Suprapubic skin (tissue), 4 donors: ENCODE measurements at regions not wholly inside any gene's neighbourhood (a gene's known extent, or its start where the extent isn't known, plus 50 kb on each side); places are given as distances from the start of the nearest gene placed in this dataset.
"Not testable (repeated sequence)": the region's sequence is repeated elsewhere in the genome, so short reads cannot be mapped to it uniquely, and the experiment has no call there.

ENCODE experiments used
- DNase-seq, 2 donors: peaks; one replicate each; pipeline ENCODE4 v3.0.0-alpha.2; 2019; ENCODE audit warnings: low spot score in 2 of 2
- H3K27ac ChIP-seq: fragments of 200-600 bp; sonication (generic); one replicate; pipeline ENCODE4 v1.5.1; 2019
- H3K27me3 ChIP-seq: fragments of 200-600 bp; sonication (generic); one replicate; pipeline ENCODE4 v1.5.1; 2019
- H3K36me3 ChIP-seq: fragments of 200-600 bp; sonication (generic); one replicate; pipeline ENCODE4 v1.5.1; 2019
- H3K4me1 ChIP-seq: fragments of 200-600 bp; sonication (generic); one replicate; pipeline ENCODE4 v1.5.1; 2019
- H3K4me3 ChIP-seq: fragments of 200-600 bp; sonication (generic); one replicate; pipeline ENCODE4 v1.5.1; 2019; ENCODE audit warnings: mild to moderate bottlenecking
- H3K9me3 ChIP-seq: fragments of 200-600 bp; sonication (generic); one replicate; pipeline ENCODE4 v1.5.1; 2019
- EP300 ChIP-seq: sonication (generic); formaldehyde crosslinking; IDR thresholded peaks from one replicate; pipeline ENCODE4 v1.6.1; 2017; ENCODE audit warnings: antibody characterized with exemption
- POLR2A ChIP-seq, 2 donors: fragments of 450-650 bp; IDR thresholded peaks; one replicate each; pipeline ENCODE4 v1.6.1; 2017; ENCODE audit warnings: antibody characterized with exemption in 2 of 2, mild to moderate bottlenecking in 2 of 2, moderate library complexity in 2 of 2
- POLR2AphosphoS5 ChIP-seq, 3 donors: sonication (generic); formaldehyde crosslinking; IDR thresholded peaks; one replicate each; pipeline ENCODE4 v1.6.1; 2017; ENCODE audit warnings: antibody characterized with exemption in 3 of 3
- WGBS: methylation state at CpG from one replicate; pipeline ENCODE4 v1.1.5; 2018; 5-methylcytosine and 5-hydroxymethylcytosine counted together
- TF ChIP-seq, protein P1 (sequence below), 2 donors: fragments of 200-600 bp in 1 of 2; fragments of 450-650 bp in 1 of 2; sonication (generic) in 1 of 2; IDR thresholded peaks; one replicate each; pipeline ENCODE4 v1.5.1; 2016 to 2019; ENCODE audit warnings: antibody characterized with exemption in 2 of 2, mild to moderate bottlenecking in 1 of 2, moderate library complexity in 1 of 2

DNA sequence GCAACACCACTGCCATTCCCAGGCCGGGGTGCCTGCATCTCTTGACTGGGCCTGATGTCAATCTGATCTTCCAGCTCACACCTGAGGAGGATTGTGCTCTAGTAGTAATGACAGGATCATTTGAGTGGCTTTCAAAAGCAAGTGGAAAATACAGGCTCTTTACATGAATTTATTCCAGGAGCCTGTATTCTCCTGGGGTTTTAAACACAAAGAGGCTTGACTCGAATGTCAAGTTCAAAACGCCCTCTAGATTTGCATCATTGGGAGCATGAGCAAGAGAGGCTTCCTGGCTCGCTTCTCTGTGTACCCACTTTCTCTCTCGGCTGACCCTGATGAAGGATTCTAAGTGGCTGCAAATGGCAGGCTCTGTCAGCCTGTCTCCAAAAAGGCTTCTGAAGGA, 199.5 kb upstream of the PUDP start:
- WGBS, result 85% methylated on average over 5 of the region's 5 CpGs
- no peak overlapping the region for H3K4me3 ChIP-seq
- TF ChIP-seq EP300, result no peak
- TF ChIP-seq, protein P1, sequence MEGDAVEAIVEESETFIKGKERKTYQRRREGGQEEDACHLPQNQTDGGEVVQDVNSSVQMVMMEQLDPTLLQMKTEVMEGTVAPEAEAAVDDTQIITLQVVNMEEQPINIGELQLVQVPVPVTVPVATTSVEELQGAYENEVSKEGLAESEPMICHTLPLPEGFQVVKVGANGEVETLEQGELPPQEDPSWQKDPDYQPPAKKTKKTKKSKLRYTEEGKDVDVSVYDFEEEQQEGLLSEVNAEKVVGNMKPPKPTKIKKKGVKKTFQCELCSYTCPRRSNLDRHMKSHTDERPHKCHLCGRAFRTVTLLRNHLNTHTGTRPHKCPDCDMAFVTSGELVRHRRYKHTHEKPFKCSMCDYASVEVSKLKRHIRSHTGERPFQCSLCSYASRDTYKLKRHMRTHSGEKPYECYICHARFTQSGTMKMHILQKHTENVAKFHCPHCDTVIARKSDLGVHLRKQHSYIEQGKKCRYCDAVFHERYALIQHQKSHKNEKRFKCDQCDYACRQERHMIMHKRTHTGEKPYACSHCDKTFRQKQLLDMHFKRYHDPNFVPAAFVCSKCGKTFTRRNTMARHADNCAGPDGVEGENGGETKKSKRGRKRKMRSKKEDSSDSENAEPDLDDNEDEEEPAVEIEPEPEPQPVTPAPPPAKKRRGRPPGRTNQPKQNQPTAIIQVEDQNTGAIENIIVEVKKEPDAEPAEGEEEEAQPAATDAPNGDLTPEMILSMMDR (IDR thresholded peaks at IDR 0.05), result no peak
- no peak for TF ChIP-seq POLR2A (IDR thresholded peaks at IDR 0.05)
- TF ChIP-seq POLR2AphosphoS5 (IDR thresholded peaks at IDR 0.05), result no peak
- H3K27ac ChIP-seq, result no peak overlapping the region
- no peaks in the 10 kb centered on the region for H3K27me3 ChIP-seq
- no peaks in the 10 kb centered on the region for H3K4me1 ChIP-seq
- H3K36me3 ChIP-seq, result no peaks in the 10 kb centered on the region
- DNase-seq, result no peak
- no peaks in the 10 kb centered on the region for H3K9me3 ChIP-seq

DNA sequence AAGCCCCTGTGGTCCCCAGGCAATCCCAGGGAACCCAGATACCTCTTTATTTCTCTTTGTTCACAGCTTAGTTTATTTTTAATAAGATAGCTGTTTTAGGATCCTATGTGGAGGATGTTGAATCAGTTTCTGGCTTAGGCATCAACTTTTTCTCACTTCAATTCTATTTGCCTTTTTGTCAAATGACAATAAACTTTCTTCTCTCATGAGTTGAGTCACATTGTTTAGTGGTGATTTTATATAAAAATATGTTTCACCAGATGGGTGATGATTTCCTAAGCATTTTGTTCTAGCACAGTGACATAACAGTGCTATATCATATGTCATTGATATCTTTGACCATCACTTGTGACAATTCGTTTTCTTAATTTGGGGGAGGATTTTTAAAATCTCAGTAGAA, 198.1 kb upstream of the PUDP start:
- no peak overlapping the region for H3K27ac ChIP-seq
- H3K27me3 ChIP-seq, result no peaks in the 10 kb centered on the region
- TF ChIP-seq, protein P1 (IDR thresholded peaks at IDR 0.05), result no peak
- TF ChIP-seq EP300, result no peak
- no peak for TF ChIP-seq POLR2A (IDR thresholded peaks at IDR 0.05)
- no peak for TF ChIP-seq POLR2AphosphoS5 (IDR thresholded peaks at IDR 0.05)
- H3K36me3 ChIP-seq, result no peaks in the 10 kb centered on the region
- no peaks in the 10 kb centered on the region for H3K4me1 ChIP-seq
- DNase-seq, result no peak
- no peaks in the 10 kb centered on the region for H3K9me3 ChIP-seq
- no peak overlapping the region for H3K4me3 ChIP-seq
- WGBS, result 75% methylated on average over 1 of the region's 1 CpG

DNA sequence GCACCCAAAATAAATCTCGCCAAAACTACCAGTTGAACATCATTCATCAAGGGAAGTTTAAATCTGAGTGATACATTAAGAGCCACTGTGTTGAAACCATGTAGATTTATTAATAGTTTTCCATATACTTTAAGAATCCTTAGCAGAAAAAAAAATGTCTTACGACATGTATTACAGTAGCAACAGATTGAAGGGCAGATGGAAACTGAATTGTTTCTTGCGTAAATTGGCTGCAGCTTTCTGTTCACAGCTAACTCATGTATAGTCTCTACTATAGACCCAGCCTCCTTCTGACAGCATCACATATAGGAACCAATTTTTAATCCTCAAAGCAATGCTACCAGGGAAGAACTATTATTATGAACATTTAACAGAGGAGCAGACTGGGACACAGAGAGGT, 195.2 kb upstream of the PUDP start:
- WGBS, result 94% methylated on average over 3 of the region's 3 CpGs
- H3K4me1 ChIP-seq, result no peaks in the 10 kb centered on the region
- no peak overlapping the region for H3K4me3 ChIP-seq

DNA sequence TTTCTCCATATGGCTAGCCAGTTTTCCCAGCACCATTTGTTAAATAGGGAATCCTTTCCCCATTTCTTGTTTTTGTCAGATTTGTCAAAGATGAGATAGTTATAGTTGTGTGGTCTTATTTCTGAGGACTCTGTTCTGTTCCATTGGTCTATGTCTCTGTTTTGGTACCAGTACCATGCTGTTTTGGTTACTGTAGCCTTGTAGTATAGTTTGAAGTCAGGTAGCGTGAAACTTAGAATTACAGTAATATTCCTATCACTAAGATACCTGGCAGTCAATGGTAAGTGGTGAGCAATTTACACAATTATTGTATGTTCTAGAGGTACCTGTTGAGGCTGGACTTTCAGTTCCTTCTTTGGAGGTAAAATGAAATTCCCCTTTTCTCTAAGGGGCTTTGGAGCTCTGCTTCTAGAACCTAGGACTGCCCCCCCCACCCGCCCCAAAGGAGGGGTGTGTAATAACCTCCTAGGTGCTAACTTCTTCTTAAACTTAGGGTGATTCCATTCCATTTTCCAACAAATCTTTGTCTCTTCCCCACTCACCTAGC, 187.9 kb upstream of the PUDP start:
- not testable (repeated sequence) for DNase-seq, H3K27me3 ChIP-seq, H3K9me3 ChIP-seq, H3K4me1 ChIP-seq, H3K27ac ChIP-seq, H3K4me3 ChIP-seq, H3K36me3 ChIP-seq
- 91% methylated on average over 2 of the region's 2 CpGs for WGBS

More for the DNA sequence above, 195.2 kb upstream of the PUDP start:
- Histone ChIP-seq H3K27ac (no peak overlapping the region), H3K27me3 (no peaks in the 10 kb centered on the region), H3K36me3 (no peaks in the 10 kb centered on the region), H3K9me3 (no peaks in the 10 kb centered on the region)
- no peak for DNase-seq
- TF ChIP-seq POLR2A (IDR thresholded peaks at IDR 0.05) (no peak), EP300 (no peak), POLR2AphosphoS5 (IDR thresholded peaks at IDR 0.05) (no peak)
- TF ChIP-seq, protein P1 (IDR thresholded peaks at IDR 0.05), result no peak

DNA sequence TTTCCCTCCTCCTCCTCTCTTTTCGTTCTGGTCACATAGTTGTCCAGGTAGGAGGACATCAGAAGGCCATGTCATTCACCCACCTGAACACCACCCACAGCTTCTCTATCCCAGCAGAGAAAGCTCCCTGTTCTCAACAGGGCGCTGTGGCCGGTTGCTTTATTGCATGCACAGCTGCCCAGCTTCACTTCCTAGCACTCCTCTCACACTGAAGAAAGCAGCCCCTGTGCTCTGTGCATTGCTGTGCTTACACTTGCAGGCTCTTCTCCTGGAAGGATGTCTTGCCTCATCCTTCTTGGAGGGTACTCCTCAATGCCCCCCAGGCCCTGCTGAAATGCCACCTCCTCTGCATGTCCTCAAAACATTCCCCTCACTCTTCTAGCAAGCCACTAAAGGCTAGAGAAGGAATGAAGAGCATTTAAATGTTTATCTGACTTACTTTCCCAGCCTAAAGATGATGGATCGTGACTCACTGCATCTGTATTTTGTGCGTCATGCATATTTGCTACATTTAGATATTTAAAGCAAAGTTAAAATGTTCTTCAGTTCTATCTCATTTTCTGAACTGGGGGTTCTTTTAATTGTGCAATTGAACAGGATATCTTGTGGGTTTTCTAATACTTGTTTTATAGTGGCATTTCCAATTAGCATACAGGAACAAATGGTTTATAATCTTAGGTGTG, 186.4 kb upstream of the PUDP start:
- no peak overlapping the region for H3K4me3 ChIP-seq
- TF ChIP-seq, protein P1 (IDR thresholded peaks at IDR 0.05), result no peak
- TF ChIP-seq POLR2AphosphoS5 (IDR thresholded peaks at IDR 0.05) (no peak), POLR2A (IDR thresholded peaks at IDR 0.05) (no peak), EP300 (no peak)
- H3K4me1 ChIP-seq, result no peaks in the 10 kb centered on the region
- no peaks in the 10 kb centered on the region for H3K9me3 ChIP-seq
- no peaks in the 10 kb centered on the region for H3K27me3 ChIP-seq
- H3K36me3 ChIP-seq, result no peaks in the 10 kb centered on the region
- no peak overlapping the region for H3K27ac ChIP-seq
- 94% methylated on average over 5 of the region's 5 CpGs for WGBS
- DNase-seq, result no peak
